ENCODE measurements at regions not wholly inside any gene's neighbourhood (a gene's known extent, or its start where the extent isn't known, plus 50 kb on each side); places are given as distances from the start of the nearest gene placed in this dataset.
"Not testable (repeated sequence)": the region's sequence is repeated elsewhere in the genome, so short reads cannot be mapped to it uniquely, and the experiment has no call there.

DNA sequence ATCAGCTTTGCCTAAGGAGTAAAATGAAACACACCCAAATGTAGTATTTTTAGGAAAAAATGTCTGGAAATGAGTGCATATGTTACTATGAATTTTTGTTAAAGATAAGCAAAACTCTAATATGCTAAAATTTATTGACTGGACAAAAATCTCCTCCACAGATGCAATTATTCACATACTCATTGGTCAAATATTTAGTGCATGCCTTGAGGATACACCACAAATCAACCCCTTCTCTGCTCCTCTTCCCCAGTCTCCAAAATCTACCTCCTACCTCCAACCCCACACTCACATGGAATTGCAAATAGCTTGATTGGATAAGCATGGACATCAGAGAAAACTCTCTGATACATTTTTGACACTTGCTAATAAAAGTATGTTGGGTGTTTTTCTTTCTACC lies 95.6 kb upstream of the CDC42EP3 start:
- no peak overlapping the region for H3K4me3 ChIP-seq (ENCODE audit: low read depth, low read length)
- TF ChIP-seq, protein P1, sequence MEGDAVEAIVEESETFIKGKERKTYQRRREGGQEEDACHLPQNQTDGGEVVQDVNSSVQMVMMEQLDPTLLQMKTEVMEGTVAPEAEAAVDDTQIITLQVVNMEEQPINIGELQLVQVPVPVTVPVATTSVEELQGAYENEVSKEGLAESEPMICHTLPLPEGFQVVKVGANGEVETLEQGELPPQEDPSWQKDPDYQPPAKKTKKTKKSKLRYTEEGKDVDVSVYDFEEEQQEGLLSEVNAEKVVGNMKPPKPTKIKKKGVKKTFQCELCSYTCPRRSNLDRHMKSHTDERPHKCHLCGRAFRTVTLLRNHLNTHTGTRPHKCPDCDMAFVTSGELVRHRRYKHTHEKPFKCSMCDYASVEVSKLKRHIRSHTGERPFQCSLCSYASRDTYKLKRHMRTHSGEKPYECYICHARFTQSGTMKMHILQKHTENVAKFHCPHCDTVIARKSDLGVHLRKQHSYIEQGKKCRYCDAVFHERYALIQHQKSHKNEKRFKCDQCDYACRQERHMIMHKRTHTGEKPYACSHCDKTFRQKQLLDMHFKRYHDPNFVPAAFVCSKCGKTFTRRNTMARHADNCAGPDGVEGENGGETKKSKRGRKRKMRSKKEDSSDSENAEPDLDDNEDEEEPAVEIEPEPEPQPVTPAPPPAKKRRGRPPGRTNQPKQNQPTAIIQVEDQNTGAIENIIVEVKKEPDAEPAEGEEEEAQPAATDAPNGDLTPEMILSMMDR (IDR thresholded peaks at IDR 0.05; ENCODE audit: insufficient read depth, low read depth, low read length): no peak
- DNase-seq (ENCODE audit: low read depth): no peak

DNA sequence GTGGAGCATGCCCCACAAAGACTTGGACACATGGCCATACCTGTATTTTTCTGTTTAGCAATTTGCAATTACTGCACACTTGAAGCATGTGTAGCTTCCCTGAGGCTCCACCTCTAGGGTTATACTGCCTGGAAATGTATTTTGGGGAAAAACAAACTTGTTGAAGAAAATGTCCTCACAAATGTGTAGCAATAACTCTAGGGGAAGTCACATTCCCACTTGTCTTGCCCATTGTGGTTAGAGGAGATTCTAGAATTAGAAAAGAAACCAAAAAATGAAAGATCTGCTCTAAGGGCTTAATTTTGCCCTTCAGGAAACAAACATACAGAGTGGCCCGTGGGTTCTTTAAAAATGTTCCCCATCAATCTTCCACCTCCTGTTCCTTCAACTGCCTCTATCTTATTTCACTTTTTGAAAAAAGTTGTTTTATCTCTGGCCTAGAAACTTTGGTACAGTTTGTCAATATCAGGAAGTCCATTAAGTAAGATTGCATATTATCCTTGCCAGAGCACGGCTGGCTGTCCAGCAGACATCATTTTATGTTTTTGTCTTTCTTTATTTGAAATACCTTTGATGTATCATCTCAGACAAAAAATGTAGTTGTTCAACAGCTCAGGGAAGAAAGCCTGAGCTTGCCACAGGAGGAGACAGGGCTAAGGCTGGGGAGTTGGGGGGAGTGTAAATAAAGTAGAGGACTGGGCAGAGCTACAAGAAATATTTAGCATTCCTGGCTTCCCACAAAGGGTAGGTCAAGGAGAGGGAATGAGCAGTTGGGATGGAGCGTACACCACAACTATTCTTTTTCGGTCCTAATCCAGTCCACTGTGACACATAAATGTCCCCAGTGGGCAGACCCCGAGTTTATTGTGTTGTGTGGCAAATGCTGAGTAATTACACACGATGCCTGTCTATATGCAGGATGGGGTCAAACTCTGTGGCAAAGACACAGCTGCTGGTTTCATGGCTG lies 96.8 kb upstream of the CDC42EP3 start:
- TF ChIP-seq, protein P1 (IDR thresholded peaks at IDR 0.05; ENCODE audit: insufficient read depth, low read depth, low read length): no peak
- peak; percentile 91 for DNase-seq (ENCODE audit: low read depth)
- H3K4me3 ChIP-seq (ENCODE audit: low read depth, low read length): no peak overlapping the region

DNA sequence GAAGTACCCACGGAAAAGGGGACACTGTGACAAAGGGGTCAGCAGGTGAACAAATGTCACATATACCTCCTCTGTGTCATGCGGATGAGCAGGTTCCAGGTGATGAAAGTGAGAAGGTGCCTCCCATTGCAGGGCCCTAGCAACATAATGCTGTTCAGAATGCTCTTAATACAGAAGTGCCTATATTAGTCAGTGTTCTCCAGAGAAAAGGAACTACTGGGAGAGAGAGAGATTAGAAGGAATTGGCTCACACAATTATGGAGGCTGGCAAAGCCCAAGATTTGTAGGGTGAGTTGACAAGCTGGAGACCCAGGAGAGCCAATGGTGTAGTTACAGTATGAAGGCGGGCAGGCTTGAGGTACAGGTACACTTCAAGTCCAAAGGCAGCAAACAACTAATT lies 98.1 kb upstream of the CDC42EP3 start:
- TF ChIP-seq, protein P1 (IDR thresholded peaks at IDR 0.05; ENCODE audit: insufficient read depth, low read depth, low read length): no peak

DNA sequence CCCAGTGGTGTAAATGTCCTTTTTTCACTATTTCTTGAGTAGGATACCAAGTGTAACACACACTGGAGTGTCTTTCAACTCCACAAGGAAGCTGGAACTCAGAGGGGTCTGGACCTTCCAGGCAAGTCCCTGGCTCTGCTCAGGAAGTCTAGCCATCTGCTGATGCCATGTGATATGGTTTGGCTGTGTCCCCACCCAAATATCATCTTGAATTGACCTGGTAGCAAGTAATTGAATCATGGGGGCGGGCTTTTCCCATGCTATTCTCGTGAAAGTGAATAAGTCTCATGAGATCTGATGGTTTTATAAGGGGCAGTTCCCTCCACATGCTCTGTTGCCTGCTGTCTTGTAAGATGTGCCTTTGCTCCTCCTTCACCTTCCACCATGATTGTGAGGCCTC lies 99.4 kb upstream of the CDC42EP3 start:
- H3K4me3 ChIP-seq (ENCODE audit: low read depth, low read length): no peak overlapping the region
- DNase-seq (ENCODE audit: low read depth): no peak
- TF ChIP-seq, protein P1 (IDR thresholded peaks at IDR 0.05; ENCODE audit: insufficient read depth, low read depth, low read length): no peak

More for the DNA sequence above, 98.1 kb upstream of the CDC42EP3 start:
- no peak for DNase-seq (ENCODE audit: low read depth)
- no peak overlapping the region for H3K4me3 ChIP-seq (ENCODE audit: low read depth, low read length)

DNA sequence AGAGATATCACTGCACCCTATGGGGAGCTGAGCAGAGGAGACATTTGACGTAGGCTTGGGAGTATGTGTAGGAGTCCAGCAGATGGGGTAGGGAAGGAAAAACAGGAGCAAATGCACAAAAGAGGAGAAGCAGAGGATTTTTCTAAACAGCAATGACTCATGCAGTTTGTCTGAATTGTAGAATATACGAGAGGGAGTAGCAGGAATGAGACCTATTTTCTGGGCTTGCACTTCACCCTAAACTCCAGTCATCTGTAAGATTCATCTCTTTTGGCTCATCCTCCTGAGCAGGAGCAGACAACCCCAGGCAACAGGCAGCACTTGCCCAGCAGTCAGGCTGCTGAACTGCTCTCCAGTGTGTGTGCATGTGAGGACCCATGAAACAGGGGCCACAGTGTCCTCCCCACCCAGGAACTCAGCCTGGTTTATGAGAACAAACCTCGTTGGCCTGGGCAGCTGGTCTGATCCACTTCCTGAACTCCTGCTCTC lies 100.2 kb upstream of the CDC42EP3 start:
- H3K4me3 ChIP-seq (ENCODE audit: low read depth, low read length): no peak overlapping the region
- peak; percentile 90 for DNase-seq (ENCODE audit: low read depth)
- TF ChIP-seq, protein P1 (IDR thresholded peaks at IDR 0.05; ENCODE audit: insufficient read depth, low read depth, low read length): no peak

DNA sequence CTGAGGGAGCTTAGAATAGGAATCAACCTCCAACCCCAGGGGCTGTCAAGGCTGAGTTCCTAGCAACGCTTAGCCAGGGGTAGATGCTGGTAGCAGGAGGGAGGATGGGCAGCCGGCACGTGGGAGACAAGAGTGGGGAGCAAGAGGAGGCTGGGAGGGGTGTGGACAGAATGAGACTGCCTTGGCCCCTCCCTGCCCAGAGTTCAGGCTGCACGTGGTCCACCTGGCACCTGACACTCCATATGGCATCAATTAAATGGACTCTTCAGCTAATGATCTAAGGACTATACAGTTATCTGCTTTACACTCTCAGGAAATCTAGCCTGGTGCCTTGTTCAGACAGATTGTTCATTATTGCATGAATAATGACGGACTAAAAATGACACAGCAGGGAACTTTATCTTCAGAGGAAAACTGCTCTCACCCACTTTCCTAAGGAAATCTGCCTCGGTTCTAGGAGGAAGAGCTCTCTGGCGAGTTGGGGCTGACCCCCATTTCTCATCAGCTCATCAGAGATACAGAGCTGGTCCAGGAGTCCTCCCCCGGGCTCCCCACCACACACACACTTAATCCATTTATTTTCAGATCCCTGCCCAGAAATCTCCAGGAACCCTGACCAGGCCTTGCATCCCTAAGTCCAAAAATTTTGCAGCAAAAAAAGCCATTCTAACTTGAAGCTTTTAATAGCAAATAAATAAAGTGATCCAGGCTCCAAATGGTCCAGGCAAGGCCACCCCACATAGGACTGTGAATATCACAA lies 102.1 kb upstream of the CDC42EP3 start:
- no peak overlapping the region for H3K4me3 ChIP-seq (ENCODE audit: low read depth, low read length)
- no peak for DNase-seq (ENCODE audit: low read depth)
- TF ChIP-seq, protein P1 (IDR thresholded peaks at IDR 0.05; ENCODE audit: insufficient read depth, low read depth, low read length): no peak

DNA sequence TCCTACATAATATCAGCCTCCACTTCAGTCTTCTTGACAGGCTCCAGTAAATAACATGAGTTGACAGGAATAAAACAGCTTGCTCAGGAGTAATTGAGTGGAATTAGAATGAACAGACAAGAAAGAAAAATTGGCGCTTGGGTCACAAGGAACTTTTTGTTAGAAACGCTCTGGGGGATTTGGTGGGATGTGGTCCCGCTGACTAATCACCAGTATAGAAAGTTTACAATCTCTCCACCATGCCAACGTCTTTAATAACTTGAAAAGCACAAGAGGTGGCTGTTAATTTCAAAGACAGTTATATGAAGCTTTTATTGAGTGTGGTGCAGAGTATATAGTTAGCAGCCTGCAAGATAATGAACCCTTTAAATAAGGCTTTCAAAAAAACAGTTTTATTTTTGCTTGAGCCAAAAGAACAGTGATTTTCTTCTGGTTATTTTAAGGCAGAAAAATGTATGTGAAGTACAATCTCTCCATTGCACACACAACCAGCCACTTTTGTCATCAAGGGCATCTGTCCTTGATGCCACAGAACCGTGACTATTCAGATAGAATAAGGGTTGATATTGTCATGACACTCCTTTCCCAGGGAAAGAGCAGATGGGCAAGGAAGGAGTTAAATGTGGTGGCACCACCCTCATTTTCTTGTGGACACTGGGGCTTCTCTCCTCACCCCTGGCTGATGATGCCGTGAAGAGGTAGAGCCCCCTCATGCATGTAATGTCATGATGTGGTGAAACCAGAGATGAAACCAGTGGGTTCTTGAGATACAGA lies 102.9 kb upstream of the CDC42EP3 start:
- H3K4me3 ChIP-seq (ENCODE audit: low read depth, low read length); DNase-seq (ENCODE audit: low read depth): not testable (repeated sequence)

Data from fibroblast of villous mesenchyme (primary cell).